GM18508 (cell line): ENCODE measurements at regions not wholly inside any gene's neighbourhood (a gene's known extent, or its start where the extent isn't known, plus 50 kb on each side); places are given as distances from the start of the nearest gene placed in this dataset.
"Not testable (repeated sequence)": the region's sequence is repeated elsewhere in the genome, so short reads cannot be mapped to it uniquely, and the experiment has no call there.

Experiments
- ATAC-seq: cut with Tn5 transposase; IDR thresholded peaks from one replicate; pipeline ENCODE4 v1.9.1; 2021; ENCODE audit warnings: moderate number of reproducible peaks; ENCODE audit not compliant: insufficient read depth, unreplicated experiment

DNA sequence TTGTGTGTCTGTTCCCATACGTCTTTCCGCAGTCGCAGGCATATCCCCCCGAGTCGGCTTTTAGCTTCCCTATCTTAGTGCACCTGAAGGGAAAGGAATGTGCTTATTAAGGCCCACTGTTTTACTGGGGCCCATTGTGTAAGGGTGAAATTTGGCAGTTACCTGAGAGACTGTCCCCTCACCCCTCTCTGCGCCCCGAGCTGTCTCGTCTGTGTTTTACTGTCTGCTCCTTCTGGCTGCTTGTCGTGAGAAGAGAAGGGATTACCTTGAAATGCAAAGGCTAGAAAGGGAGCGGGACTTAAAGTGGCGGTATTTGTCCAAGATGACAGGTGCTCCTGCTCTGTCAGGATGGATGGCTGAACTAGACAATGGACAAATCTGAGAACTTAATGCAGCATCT lies 233.0 kb upstream of the POU1F1 start:
- no peak for ATAC-seq

DNA sequence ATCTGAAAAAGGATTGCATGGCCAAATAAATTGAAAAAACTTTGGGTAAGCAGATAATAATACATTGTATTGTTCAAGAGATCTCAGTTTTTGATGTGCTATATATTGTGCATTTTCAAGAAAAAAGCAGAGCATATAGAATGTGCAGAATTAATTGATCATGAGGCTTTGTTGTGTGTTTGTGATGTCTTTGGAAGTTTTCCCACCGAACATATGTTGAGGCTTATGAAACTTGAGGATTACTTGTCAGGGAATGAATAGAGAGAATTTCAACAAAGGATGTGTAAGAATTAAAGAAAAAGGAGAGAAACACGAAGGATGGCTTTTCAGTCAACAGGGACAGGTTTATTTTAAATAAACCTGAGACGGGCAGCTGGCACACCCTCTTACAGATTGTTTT lies 232.5 kb upstream of the POU1F1 start:
- ATAC-seq = no peak

DNA sequence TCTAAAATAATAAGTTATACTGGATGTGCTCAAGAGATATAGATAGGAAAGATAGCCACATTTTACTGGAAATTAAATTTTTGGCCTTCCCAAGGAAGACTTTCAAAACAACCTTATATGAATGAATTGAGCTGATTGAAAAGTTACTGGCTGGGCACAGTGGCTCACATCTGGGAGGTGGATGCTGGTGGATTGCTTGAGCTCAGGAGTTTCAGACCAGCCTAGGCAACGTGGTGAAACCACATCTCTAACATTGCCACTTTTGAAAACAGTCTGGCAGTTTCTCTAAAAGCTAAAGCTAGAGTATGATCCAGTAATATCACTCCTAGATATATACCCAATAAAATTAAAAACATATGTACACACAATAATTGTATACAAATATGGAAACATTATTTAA lies 231.4 kb upstream of the POU1F1 start:
- no peak for ATAC-seq

DNA sequence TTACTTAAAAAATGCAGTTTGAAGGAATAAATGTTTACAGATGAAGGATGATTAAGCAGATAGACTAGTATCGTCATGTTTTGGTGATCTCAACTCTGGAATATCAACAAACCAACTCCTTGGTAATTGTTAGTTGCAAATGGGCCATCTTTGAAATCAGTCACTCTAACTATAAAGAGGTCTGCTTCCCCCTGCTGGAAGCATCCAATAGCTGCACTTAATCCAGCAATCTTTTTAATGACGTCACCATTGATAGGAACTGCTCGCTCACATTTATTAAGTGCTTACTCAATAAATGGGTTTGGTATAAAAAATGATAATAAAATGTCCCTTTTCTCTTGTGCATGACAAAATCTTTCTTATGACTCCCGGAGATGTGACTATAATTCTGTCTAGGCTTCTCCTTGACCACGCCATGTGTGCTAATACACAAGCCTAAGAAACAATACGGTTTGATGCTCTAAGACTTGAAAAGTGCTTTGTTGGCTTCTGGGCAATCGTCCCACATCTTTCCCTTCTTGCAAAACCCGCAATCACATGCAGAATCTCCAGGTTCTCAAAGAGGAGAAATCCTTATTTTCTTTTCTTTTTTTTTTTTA lies 227.6 kb upstream of the POU1F1 start:
- peak; percentile 82 for ATAC-seq

DNA sequence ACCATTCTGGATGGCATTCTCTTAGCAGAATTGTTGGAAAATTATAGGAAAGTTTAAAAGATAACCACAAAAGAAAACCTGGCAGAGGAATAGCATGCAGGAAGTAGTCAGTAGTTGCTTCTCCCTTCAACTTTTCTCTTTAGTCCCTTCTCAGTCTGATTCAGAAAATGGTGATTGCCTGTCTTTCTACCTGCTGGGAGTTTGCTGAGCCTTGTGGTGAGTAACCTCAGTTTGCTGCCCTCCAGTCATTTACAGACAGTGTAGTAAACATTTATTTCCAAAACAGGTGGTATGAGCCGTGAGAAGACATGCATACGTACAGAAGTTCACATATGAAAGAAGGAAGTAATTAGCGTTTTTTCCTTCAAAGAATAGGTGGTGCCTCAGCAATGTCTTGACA lies 224.7 kb upstream of the POU1F1 start:
- ATAC-seq = no peak

DNA sequence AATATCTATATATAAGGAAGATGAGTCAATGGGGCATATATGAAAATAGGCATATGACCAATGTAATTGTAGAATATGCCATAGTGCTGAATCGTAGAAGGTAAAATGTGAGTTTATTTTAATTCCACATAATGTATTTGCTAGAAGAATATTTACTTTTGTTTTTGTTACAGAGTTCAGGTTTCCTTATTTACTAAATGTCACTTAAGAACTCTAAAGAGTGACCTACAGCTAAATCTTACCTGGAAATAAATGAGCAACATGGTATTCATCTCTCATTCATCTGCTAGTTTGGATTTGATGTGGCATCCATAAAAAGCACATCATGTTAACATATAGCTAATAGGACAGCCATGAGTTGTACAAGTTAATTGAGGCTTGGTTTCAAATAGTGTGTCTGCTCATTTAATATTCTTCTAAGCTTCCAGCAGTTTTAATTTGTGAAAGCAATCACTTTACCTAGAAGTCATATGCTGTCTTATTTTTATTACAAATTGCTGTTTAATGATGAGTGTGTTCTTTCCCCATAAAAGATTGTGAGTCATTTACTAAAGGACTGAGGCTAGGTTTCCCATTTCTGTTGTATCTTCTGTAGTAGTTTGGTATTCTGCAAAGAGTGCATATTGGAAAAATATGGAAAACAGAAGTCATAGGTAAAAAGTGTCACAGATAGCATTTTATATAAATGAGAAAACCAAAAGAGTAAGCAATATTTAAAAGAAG lies 222.1 kb upstream of the POU1F1 start:
- ATAC-seq = no peak

DNA sequence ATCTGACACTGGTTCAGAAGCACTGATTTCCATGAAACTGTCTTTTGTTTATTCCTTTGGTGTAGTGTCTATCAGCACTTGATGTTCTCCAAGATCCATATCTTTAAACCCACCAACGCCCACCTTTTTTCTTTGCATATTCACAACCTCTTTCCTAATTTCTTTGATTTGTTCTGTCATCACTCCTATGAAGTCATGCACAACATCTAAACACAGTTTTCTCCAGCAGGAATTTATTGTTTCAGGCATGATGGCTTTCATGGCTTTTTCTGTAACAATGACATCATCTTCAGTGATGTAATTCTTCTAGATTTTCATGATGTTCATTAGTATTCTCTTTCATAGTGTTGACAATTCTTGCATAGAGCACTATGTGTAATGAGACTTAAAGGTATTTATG lies 219.6 kb upstream of the POU1F1 start:
- no peak for ATAC-seq

DNA sequence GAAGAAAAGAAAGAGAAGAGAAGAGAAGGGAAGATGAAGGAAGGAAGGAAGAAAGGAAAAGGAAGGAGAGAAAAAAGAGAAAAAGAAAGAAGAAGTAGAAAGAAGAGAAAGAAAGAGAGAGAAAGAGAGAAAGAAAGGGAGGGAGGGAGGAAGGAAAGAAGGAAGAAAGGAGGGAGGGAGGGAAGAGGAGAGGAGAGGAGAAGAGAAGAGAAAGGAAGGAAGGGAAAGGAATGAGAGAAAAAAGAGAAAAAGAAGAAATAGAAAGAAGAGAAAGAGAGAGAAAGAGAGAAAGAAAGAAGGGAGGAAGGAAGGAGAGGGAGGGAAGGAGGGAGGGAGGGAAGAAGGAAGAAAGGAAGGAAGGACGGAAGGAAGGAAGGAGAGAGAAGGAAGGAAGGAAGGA lies 217.9 kb upstream of the POU1F1 start:
- no peak for ATAC-seq

DNA sequence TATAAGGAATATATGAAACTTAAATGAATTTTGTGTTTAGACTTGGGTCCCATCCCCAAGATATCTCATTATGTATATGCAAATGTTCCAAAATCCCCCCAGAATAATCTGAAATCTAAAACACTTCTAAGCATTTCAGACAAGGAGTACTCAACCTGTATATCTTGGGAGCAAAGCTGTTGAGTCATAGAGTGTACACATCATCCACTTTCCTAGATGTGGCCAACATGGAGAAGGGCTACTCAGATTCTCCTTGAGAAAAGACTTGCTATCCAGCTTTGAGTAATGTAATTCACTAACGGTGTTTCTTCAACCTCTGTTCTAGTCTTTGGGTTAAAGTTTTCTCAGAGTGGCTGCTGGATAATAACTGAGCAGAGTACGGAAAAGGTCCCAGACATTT lies 215.5 kb upstream of the POU1F1 start:
- ATAC-seq = no peak

DNA sequence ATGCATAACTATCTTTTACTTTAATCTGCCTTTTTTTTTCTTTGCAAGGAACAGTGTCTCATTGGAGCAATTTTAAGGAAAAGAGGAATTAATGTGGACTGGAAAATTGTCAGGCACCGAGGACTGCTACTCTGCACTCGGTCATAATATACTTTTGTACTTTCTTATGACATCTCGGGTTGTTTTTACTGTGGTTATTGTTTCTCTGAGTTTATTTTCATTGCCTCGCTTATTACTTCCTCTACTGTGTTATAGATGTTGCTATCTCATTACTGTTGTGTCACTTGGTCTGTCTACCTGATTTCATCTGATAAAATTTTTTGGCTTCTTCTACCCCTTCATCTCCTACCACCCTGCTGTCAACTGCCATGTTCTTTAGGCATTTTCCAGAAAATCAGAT lies 213.5 kb upstream of the POU1F1 start:
- ATAC-seq = no peak

DNA sequence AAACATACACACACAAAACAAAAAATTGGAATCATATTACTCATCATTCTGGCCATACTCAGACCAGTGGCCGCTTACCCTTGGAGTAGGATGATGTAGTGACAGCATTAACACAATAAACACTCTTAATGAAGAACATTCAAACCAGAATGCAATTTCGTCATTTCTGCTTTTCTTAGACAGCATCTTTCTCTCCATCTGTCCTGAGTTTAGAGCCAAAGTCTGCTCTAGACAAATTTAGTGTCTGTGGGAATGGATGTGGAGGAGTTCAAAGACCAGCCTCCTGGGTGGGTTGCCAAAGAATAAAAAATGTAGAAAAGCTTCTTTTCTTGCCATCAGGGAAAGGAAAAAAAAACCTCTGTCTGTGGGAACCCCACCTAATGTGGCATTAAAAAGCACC lies 212.4 kb upstream of the POU1F1 start:
- ATAC-seq = no peak

DNA sequence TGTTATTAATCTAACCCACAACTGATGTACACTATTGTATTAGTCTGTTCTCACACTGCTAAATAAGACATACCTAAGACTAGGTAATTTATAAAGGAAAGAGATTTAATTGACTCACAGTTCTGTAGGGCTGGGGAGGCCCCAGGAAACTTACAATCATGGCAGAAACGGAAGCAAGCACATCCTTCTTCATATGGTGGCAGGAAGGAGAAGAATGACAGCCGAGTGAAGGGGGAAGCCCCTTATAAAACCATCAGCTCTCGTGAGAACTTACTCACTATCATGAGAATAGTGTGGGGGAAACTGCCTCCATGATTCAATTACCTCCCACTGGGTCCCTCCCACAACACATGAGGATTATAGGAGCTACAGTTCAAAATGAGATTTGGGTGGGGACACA lies 210.3 kb upstream of the POU1F1 start:
- not testable (repeated sequence) for ATAC-seq

DNA sequence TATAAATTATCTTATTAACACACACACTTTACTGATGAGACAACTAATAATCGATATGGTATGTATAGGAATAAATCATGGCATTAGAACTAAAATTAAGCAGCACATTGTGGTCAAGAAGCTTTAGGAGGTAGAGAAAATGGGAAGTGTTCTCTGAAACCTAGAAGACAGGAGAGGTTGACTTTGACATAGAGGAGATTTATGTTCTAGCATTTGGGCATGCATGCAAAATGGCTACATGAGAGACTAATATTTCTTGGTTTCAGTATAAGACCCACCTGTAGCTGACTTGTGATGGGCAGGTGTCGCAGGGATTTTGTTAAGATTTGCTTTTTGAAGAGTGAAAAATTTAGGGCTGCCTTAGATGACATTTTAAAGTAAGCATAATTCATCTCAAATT lies 209.7 kb upstream of the POU1F1 start:
- no peak for ATAC-seq

DNA sequence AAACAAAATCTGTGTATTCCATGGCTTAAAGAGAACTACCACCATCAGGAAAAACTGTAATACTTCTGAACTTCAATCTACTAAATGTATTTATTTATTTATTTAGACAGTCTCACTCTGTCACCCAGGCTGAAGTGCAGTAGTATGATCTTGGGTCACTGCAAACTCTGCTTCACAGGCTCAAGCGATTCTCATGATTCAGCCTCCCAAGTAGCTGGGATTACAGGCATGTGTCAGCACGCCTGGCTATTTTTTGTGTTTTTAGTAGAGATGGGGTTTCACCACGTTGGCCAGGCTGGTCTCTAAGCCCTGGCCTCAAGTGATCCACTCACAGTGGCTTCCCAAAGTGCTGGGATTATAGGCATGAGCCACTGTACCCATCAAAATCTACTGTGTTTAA lies 202.3 kb upstream of the POU1F1 start:
- ATAC-seq = no peak

DNA sequence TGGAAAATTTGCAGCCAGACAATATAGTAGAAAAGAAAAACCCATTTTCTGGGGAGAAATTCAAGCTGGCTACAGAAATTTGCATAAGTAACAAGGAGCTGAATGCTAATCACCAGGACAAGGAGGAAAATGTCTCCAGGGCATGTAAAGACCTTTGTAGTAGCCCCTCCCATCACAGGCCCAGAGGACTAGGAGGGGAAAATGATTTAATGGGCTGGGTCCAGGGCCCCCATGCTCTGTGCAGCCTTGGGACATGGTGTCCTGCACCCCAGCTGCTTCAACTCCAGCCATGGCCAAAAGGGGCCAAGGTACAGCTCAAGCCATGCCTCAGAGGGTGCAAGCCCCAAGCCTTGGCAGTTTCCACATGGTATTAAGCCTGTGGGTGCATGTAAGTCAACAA lies 197.6 kb upstream of the POU1F1 start:
- no peak for ATAC-seq

DNA sequence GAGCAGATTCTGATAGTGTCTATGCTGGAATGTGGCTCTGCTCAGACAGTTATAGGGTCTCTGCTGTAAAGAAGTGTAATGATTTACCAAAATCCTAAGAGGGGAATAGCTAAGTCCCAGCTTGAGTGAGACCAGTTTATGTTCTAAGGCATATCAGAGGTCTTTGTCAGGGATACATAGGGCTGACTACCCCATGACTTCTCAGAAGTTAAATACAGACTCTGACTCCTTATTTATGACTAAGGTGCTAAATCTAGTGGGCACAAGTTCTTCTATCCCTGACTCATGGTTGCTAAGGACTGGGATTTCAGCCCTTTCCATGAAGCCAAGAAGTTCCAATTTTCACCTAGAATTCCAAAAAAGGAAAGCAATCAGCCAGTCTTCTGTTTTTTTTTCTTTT lies 192.6 kb upstream of the POU1F1 start:
- no peak for ATAC-seq

DNA sequence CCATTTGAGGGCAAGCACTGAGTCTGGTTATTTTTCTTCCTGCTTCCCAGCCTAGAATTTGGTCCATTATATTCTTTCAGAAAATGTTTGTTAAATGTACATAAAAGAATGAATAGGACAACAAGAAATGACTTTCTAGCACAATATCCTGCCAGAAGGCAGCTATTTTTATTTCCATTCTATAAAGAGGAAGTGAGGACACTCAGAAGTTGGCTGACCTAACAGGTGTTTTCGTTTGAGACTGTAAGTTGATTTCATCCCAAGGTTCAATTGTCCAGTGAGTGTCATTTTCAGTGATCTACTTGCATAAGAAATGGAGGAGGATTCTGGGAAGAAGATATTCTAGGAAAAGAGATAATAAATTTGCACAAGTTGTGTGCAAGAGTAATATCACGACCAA lies 191.9 kb upstream of the POU1F1 start:
- ATAC-seq = no peak

DNA sequence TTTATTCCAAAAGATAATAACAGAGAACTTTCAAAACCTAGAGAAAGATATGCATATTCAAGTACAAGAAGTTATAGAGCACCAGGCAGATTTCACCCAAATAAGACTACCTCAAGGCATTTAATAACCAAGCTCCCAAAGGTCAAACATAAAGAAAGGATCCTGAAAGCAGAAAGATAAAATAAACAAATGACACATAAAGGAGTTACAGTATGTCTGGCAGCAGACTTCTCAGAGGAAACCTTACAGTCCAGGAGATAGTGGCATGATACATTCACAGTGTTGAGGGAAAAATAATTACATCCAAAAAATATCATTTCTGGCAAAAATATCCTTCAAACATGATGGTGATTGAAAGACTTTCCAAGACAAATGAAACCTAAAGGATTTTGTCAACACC lies 185.8 kb upstream of the POU1F1 start:
- ATAC-seq = no peak

DNA sequence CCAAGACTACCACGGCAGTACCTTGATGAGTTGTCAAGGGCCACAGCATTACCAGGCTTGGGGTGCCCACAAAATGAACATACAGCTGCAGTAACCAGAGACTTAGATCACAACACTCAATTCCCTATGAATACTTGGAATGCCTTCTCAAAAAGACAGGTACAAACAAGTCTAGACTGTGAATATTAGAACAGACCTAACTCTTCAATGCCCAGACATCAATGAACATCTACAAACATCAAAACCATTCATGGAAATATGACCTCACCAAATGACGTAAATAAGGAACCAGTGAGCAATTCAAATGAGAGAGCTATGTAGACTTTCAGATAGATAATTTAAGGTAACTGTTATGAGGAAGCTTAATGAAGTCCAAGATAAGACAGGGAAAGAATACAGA lies 185.1 kb upstream of the POU1F1 start:
- ATAC-seq = no peak

DNA sequence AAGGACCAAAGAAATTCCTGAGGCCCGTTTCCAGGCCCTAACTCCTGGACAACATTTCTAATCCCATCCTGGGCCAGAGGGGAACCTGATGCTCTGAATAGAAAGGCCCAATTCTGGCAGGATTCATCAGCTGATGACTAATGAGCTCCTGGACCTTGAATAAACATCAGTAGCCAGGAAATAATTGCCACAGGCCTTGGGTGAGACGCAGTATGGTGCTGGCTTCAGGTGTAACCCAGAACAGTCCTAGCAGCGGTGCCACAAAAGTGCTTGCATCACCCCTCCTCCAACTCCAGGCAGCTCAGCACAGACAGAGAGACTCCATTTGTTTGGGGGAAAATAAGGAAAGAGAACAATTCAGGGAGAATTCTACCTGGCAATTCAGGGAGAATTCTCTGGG lies 184.7 kb upstream of the POU1F1 start:
- ATAC-seq = no peak

DNA sequence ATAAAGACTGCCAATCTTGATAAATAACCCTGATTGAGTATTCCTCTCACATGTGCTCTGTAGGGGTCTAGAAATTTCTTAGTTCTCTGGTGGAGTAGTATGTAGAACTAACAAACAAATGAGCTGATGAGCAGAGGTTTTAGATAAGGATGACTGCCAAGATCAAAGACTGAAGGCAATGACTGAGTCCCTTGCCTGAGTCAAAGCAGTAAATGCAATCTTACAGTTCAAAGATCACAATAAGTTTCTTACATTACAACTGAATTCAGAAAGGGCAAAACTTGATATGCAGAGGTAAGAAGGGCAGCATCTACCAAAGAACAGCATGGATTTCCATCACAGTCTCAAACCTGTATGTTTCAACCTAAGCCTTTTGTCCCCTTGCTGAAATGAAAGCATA lies 172.2 kb upstream of the POU1F1 start:
- no peak for ATAC-seq

DNA sequence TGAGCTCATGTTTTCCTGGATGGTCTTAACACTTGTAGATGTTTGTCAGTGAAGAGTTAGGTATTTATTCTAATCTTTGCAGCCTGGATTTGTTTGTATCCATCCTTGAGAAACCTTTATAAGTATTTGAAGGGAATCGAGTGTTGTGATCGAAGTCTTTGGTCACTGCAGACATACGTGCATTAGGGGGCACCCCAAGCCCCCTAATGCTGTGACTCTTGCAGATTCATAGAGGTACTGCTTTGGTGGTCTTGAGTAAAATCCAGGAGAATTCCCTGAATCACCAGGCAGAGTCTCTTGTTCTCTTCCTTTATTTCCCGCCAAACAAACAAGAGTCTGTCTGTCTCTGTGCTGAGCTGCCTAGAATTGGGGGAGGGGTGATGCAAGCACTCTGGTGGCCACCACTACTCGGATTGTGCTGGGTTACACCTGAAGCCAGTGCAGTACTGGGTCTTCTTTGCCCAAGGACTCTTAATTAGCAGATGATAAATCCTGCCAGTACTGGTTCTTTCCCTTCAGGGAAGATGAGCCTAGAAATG lies 170.5 kb upstream of the POU1F1 start:
- ATAC-seq = no peak
